Stromal cell of bone marrow (primary cell): ENCODE measurements at regions not wholly inside any gene's neighbourhood (a gene's known extent, or its start where the extent isn't known, plus 50 kb on each side); places are given as distances from the start of the nearest gene placed in this dataset.
A peak's percentile ranks its signal among the peaks of the same experiment; 100 is the strongest.

ENCODE experiments used
- DNase-seq: peaks from one replicate; pipeline ENCODE4 v3.0.0-alpha.2; 2012; ENCODE audit warnings: low read depth

GRCh38 chr3:161555320-161555719 lies 58.7 kb downstream of the OTOL1 start:
- no peak for DNase-seq

- no peak for DNase-seq
Measured at GRCh38 chr3:161556533-161556932, 59.9 kb downstream of the OTOL1 start.

DNA sequence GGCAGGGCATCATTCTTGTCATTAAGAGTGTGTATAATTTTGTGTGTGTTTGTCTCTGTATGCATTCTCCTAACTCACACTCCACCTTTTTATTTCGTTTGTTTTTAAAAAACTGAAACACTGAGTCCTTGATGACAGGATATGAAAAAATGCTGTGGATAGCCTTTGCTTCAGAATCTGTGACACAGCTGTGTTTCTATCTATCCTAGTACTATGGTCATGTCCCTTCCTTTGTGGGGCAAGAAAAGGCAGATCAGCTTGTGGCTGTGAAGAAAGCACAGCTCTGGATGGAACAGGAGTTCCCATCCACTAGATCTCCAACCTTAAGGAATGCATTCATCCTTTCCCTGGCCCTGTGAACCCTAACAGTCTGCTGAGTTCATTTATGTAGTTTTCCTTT lies 60.3 kb downstream of the OTOL1 start:
- DNase-seq: no peak

DNA sequence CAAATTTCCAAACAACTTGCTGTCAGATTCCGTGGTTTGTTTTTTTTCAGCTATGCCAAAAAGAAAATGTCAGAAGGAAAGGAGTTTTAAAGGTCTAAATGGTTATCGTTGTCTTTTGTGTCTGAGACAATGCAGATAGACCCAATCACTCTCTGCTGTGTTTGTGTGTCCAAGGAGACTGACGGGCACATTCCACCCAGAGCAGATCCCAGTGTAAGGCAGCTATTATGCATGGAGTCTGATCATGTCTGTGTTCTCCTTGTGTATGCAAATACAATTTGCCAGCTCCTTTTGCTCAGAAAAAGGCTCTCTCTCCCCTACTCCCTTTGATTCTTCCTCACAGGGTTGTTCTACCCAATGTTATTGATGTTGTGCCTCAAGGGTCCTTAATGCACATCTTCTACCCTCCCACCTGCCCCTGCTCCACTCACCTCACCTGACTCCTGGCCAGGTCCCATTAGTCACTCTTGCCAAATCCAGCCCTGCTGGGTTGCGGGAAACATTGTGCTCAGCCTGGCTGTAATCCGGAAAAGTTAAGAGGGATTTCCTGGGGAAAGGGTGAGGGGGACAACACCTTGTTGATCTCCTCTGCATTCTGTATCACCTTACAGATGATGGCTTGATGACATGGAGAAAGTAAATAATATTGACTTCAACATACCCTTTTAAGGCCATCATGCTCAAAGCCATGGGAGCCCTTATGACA lies 61.0 kb downstream of the OTOL1 start:
- no peak for DNase-seq

DNA sequence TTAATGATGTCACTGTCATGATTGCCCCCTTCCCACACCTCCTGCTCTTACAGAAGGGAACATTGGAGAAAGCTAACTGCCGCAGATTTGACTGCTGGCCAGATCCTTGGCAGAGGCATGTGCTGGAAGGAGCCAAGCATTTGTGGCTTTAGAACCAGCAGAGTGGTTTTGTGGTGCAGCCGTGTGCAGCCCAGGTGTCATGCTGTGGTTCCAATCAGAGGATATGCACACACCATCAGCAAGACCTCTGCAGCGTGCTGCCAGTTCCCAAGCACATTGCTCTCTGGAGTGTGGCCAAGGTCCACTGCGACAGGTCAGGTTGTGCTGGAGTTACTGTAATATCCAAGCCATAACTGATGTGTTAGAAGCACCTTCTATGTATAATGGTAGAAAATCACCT lies 61.6 kb downstream of the OTOL1 start:
- no peak for DNase-seq

DNA sequence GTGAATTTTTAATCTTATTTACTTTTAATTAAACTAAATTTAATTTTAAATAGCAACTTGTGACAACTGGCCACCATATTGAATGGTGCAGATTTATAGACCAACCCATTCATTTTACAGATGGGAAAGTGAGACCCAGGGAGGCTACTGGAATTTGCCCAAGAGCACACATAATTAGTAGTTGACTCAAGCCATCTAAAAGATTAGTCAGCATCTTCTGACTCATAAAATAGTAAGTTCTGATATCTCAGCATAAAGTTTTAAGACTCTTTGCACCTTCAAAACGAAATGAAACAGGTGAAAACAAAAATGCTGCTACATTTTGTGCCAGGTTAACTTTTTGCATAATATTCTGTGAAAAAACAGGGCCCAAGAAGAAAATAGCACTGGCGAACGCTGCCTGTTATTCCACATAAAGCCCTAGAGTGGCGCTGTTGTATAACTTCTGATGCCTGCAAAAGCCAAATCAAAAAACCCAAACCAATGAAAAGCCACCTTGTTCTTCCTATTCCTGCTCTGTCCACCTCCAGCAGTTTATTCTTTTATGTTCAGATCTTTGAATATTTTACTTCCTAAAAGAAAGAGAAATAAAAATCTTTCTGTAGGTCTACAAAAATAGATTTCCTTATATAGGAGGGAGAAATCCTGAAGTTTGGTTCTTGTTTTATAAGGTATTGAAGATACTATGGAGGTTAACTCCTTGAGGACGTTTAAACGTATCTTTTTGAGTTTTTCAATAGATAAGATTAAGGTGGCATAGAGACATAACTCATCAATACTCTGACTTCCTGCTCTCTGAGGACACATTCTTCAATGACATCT lies 62.8 kb downstream of the OTOL1 start:
- peak; percentile 13 for DNase-seq

DNA sequence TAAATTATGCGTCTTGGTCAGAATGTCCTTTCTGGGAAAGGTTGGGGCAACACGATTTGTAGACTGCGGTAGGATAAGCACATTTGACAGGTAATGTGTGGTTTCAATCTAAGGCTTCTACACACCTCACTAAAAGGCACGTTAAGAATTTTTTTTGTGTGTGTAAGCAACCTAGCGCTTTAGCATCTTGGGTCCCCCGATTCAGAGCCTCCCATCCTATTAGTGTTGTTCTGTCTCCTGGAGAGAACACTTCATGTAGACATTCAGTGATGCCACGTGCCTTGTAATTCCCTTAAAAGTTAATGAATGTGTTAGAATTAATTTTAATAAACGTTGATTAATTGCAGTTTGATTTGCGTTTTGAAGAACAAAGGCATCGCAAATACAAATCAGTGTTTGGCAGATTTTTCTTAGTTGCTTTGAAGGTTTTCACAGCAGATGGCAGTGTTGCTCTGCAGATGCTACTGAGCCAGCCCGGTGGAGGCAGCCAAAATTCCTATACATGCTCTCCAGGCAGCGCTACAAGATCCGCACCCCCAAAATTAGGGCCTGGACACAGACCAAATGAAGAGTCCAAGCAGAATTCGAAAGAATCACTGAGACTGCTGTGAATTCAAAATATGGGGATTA lies 63.5 kb downstream of the OTOL1 start:
- DNase-seq: peak; percentile 14

DNA sequence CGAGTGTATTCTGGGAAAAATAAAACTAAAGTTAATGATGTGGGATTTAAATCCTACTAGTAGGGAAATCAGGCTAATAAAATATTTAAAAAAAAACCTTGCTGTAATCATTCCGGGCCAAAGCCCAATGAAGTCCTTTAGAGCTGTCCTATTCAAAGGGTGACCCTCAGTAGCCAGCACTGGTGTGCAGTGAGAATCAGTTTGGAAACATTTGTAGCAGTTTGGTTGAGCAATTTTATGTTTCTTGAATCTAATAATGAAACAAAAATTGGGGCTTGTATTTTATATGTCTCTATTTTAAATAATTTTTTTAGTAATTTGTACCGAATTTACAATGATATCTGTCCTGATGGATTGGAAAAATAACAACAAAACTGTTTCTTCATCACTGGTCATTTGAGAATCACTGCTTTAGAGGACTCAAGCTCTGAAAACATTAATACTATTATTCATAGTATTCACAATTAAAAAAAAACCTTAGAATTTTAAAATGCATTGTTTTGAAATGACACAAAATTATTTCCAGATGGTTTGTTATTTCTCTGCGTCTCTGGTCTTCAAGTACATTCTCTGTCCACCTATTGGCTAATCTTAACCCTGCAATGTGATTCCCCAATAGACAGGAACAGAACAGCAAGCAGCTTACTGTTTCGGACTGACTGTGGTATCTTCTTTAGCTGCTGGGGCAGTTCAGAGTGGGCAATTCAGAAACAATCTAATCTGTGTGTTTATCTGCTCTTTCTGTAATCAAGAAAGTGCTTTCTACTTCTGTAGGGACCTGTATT lies 71.2 kb downstream of the OTOL1 start:
- DNase-seq: peak; percentile 29

DNA sequence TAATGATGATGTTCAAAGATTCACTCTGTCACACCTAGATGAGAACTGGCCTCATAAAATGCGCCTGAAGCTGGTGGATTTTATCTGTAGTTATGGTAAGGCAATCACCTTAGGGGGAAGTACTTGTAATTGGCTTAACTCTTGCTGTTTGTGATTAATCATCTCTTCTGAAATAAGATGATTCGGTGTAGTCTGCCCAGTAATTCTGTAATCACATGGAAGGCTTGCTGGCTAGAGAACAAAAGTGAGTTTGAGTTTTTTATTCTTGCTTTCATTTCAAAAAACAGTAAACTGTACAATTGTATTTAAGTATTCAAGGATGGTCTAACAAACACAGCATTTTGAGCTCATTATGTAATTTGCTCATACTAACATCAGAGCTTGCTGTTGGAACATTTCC lies 72.1 kb downstream of the OTOL1 start:
- no peak for DNase-seq

GRCh38 chr3:161571951-161572350 lies 75.3 kb downstream of the OTOL1 start:
- DNase-seq: no peak

DNA sequence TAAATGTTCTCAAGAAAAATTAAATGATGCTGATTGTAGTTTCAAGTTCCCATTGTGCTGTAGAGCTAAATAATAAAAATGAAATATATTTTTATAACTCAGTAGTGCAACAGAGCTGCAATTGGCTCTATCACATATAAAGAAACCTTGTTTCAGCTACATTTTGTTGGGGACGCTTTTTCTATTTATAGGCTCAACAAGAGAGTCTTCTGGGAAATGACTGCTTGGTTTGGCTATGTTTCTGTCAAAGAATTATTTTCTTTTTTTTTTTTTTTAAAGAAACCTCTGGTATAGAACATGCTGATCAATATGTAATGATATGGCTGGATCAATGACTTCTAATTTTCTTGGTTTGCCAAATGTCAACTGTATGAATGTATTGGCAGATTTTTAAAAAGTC lies 76.5 kb downstream of the OTOL1 start:
- no peak for DNase-seq

DNA sequence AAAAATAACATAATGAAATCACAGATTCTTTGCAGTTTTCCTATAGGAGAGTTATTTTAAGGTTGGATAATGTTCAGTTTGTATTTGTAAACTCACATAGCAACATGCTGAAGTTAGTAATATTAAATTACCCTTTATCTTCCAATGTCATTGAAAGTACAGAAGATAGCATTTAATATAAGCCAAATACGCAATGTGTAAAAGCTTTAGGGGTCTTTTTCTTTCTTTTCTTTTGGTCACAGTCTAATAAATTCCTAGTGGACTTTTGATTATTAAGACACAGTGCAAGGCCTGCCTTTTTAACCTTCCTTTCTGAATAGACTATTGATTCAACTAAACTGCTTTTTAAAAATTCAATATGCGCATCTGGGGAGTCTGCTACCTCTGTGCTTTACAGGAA lies 79.3 kb downstream of the OTOL1 start:
- no peak for DNase-seq

GRCh38 chr3:161576311-161576710 lies 79.7 kb downstream of the OTOL1 start:
- no peak for DNase-seq

GRCh38 chr3:161576714-161577510 lies 80.3 kb downstream of the OTOL1 start:
- DNase-seq: no peak

DNA sequence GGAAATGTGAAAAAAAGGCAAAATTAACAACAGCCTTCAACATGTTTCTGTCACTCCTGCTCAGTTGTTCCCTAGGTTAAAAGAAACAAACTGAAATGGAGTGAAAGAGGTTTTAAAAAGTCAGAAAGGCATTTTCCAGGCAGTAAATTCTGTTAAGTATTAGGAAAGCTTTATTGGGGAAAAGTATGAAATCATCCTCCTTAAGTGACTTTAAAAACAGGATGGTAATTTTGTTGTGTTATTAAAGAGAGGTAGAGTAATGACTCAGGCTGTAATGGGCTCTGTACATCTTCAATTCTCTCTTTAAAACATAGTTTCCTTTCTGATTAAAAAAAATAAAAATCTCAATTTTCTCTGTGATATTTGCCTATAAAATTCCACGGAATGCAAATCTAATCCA lies 81.1 kb downstream of the OTOL1 start:
- DNase-seq: no peak

DNA sequence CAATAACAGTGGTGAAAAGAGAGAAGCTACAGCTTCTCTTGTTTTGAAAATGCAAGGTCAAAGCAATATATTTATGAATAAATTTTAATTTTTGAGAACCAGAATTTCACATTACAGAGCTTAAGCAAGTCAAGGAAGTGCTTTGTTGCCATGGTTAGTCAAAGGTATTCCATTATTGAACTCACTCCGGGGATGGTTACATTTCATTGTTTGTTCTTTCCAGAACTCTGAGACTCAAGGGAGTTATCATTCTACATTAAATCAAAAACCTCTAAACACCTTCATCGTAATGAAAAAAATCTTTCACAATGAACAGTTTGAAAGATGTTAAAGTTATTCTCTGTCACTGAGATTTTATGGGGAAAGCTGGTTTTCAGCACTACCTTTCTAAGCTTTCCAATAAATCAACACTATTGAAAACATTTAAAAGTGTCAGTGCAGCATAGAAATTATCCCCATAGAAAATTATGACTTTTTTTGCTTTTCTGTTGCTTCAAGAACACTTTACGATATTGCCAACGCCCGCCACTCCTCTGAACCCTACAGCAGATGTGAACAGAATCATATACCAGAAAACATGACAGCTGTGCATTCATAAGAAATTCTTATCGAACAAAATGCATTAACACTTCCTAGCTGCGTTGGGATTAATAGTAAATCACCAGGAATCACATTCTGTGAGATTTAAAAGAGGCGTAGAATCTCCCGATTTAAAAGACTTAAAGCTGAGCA lies 83.0 kb downstream of the OTOL1 start:
- DNase-seq: no peak

GRCh38 chr3:161585922-161586321 lies 89.3 kb downstream of the OTOL1 start:
- no peak for DNase-seq

- no peak for DNase-seq
Measured at GRCh38 chr3:161586556-161587235, 90.1 kb downstream of the OTOL1 start.

- no peak for DNase-seq
Measured at GRCh38 chr3:161598639-161599038, 102.0 kb downstream of the OTOL1 start.

GRCh38 chr3:161599697-161600096 lies 103.1 kb downstream of the OTOL1 start:
- no peak for DNase-seq
